ENCODE measurements at regions not wholly inside any gene's neighbourhood (a gene's known extent, or its start where the extent isn't known, plus 50 kb on each side); places are given as distances from the start of the nearest gene placed in this dataset.

GRCh38 chr1:38644092-38644491 lies 215.5 kb downstream of the RRAGC start:
- TF ChIP-seq POLR2A (IDR thresholded peaks at IDR 0.05) (no peak), CTCF (IDR thresholded peaks at IDR 0.05) (no peak), POLR2AphosphoS5 (IDR thresholded peaks at IDR 0.05; ENCODE audit: insufficient read depth in 1 of 2, low read depth in 1 of 2) (no peak)
- no peaks in the 10 kb centered on the region for H3K27me3 ChIP-seq
- intact Hi-C loops (cut with DNase I), result no loop called here
- peak in 1 of 2 donors; percentile 67 for DNase-seq (ENCODE audit: extremely low spot score in 2 of 2)
- H3K9me3 ChIP-seq, result no peaks in the 10 kb centered on the region
- no peak overlapping the region for H3K27ac ChIP-seq
- no peak overlapping the region for H3K4me3 ChIP-seq
- no peaks in the 10 kb centered on the region for H3K4me1 ChIP-seq
- no peaks in the 10 kb centered on the region for H3K36me3 ChIP-seq

DNA sequence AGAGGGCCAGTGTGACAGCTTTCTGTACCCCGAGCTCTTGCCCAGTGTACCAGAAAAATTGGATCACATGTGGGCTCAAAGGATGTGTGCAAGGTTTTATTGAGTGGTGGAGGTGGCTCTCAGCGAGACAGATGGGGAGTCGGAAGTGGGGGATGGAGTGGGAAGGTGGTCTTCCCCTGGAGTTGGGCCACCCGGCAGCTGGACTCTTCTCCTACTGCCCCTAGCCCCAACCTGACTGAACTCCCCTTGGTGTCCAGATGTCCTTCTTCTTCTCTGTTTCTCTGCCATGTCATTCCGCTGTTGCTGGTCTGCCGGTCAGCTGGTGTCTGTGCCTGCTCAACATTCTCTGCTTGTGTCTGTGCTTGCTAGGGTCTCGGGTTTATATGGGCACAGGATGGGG lies 217.9 kb downstream of the RRAGC start:
- H3K9me3 ChIP-seq, result no peaks in the 10 kb centered on the region
- DNase-seq (ENCODE audit: extremely low spot score in 2 of 2), result peak; percentile 34 to 58
- H3K27ac ChIP-seq, result no peak overlapping the region
- H3K36me3 ChIP-seq, result no peaks in the 10 kb centered on the region
- no peaks in the 10 kb centered on the region for H3K4me1 ChIP-seq
- intact Hi-C loops (cut with DNase I), result no loop called here
- no peak overlapping the region for H3K4me3 ChIP-seq
- H3K27me3 ChIP-seq, result no peaks in the 10 kb centered on the region
- TF ChIP-seq POLR2AphosphoS5 (IDR thresholded peaks at IDR 0.05; ENCODE audit: insufficient read depth in 1 of 2, low read depth in 1 of 2), result no peak
- TF ChIP-seq POLR2A (IDR thresholded peaks at IDR 0.05), result no peak
- TF ChIP-seq CTCF (IDR thresholded peaks at IDR 0.05), result no peak

- Histone ChIP-seq H3K27me3 (no peaks in the 10 kb centered on the region), H3K4me1 (no peaks in the 10 kb centered on the region), H3K36me3 (no peaks in the 10 kb centered on the region), H3K4me3 (no peak overlapping the region), H3K9me3 (no peaks in the 10 kb centered on the region), H3K27ac (no peak overlapping the region)
- peak; percentile 28 to 42 for DNase-seq (ENCODE audit: extremely low spot score in 2 of 2)
- intact Hi-C loops (cut with DNase I), result no loop called here
- no peak for TF ChIP-seq CTCF (IDR thresholded peaks at IDR 0.05)
- no peak for TF ChIP-seq POLR2A (IDR thresholded peaks at IDR 0.05)
These were observed 219.2 kb downstream of the RRAGC start for GRCh38 chr1:38640371-38640770.

- Histone ChIP-seq H3K4me3 (no peak overlapping the region), H3K36me3 (no peaks in the 10 kb centered on the region), H3K27ac (no peak overlapping the region), H3K27me3 (no peaks in the 10 kb centered on the region), H3K9me3 (no peaks in the 10 kb centered on the region), H3K4me1 (no peaks in the 10 kb centered on the region)
- intact Hi-C loops (cut with DNase I), result no loop called here
- no peak for DNase-seq (ENCODE audit: extremely low spot score in 2 of 2)
- TF ChIP-seq POLR2A (IDR thresholded peaks at IDR 0.05) (no peak), POLR2AphosphoS5 (IDR thresholded peaks at IDR 0.05; ENCODE audit: insufficient read depth in 1 of 2, low read depth in 1 of 2) (no peak)
These were observed 231.3 kb downstream of the RRAGC start for GRCh38 chr1:38628241-38628640.

DNA sequence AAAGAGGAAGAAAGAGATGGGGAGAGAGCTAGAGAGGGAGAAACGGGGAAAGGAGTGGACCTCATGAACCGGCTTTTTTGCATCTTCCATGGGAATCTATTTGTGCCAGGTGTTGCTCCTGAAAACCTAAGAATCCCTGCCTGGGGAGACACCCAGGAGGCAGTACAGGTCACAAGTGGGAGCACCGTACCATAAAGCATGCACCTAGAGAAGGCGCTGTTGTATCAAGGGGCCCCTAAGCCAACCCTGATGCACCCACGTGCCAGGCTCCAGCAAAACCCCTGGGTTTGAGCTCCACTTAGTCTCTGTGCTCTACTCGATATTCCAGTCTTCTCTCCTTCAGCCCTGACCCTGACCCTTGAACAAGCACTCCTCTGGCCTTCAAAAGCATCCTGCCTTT lies 233.6 kb downstream of the RRAGC start:
- intact Hi-C loops (cut with DNase I), result no loop called here
- peak in 1 of 2 donors; percentile 56 for DNase-seq (ENCODE audit: extremely low spot score in 2 of 2)
- Histone ChIP-seq H3K4me1 (no peaks in the 10 kb centered on the region), H3K27me3 (no peaks in the 10 kb centered on the region), H3K4me3 (no peak overlapping the region), H3K27ac (no peak overlapping the region), H3K9me3 (no peaks in the 10 kb centered on the region), H3K36me3 (no peaks in the 10 kb centered on the region)
- TF ChIP-seq POLR2A (IDR thresholded peaks at IDR 0.05), result no peak
- TF ChIP-seq POLR2AphosphoS5 (IDR thresholded peaks at IDR 0.05; ENCODE audit: insufficient read depth in 1 of 2, low read depth in 1 of 2), result no peak
- no peak for TF ChIP-seq CTCF (IDR thresholded peaks at IDR 0.05)

Data from vagina (tissue), 2 donors.